Loucy (cell line): ENCODE measurements at regions not wholly inside any gene's neighbourhood (a gene's known extent, or its start where the extent isn't known, plus 50 kb on each side); places are given as distances from the start of the nearest gene placed in this dataset.
"Not testable (repeated sequence)": the region's sequence is repeated elsewhere in the genome, so short reads cannot be mapped to it uniquely, and the experiment has no call there.

Source experiments
- EZH2phosphoT487 ChIP-seq: fragments of 200-600 bp; IDR thresholded peaks from 2 replicates; pipeline ENCODE4 v1.6.1; 2018; ENCODE audit warnings: antibody characterized with exemption, mild to moderate bottlenecking, moderate library complexity, borderline replicate concordance
- TF ChIP-seq, protein P1 (sequence below): fragments of 200-600 bp; sonication (generic); conservative IDR thresholded peaks from 2 replicates; pipeline ENCODE4 v1.5.1; 2014; ENCODE audit warnings: mild to moderate bottlenecking, antibody characterized with exemption, low read length

DNA sequence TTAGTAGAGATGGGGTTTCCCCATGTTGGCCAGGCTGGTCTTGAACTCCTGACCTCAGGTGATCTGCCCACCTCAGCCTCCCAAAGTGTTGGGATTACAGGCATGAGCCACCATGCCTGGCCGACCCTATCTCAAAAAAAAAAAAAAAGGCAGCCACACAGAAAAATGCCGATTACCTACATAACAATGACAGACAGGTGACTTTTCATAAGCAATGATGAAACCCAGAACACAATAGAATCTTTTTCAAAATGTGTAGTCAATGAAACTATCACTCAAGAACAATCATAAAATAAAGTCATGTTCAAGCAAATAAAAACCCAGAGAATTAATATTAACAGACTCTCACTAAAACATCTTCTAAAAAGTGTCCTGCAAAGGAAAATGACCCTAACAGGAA lies 135.6 kb upstream of the MVB12B start:
- TF ChIP-seq, protein P1, sequence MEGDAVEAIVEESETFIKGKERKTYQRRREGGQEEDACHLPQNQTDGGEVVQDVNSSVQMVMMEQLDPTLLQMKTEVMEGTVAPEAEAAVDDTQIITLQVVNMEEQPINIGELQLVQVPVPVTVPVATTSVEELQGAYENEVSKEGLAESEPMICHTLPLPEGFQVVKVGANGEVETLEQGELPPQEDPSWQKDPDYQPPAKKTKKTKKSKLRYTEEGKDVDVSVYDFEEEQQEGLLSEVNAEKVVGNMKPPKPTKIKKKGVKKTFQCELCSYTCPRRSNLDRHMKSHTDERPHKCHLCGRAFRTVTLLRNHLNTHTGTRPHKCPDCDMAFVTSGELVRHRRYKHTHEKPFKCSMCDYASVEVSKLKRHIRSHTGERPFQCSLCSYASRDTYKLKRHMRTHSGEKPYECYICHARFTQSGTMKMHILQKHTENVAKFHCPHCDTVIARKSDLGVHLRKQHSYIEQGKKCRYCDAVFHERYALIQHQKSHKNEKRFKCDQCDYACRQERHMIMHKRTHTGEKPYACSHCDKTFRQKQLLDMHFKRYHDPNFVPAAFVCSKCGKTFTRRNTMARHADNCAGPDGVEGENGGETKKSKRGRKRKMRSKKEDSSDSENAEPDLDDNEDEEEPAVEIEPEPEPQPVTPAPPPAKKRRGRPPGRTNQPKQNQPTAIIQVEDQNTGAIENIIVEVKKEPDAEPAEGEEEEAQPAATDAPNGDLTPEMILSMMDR, result not testable (repeated sequence)
- not testable (repeated sequence) for TF ChIP-seq EZH2phosphoT487
